Cardiac fibroblast (primary cell): ENCODE measurements at regions not wholly inside any gene's neighbourhood (a gene's known extent, or its start where the extent isn't known, plus 50 kb on each side); places are given as distances from the start of the nearest gene placed in this dataset.

Source experiments
- DNase-seq, 2 donors: peaks; one replicate each; pipeline versions ENCODE4 v3.0.0 to v3.0.0-alpha.2; 2010; ENCODE audit warnings: low read depth in 2 of 2
- H3K4me3 ChIP-seq, 2 donors: replicated peaks in 1 of 2; 1 replicate in 1 of 2; 2 replicates in 1 of 2; pipeline ENCODE4 v1.5.1; 2011; ENCODE audit warnings: low read depth in 2 of 2, low read length in 2 of 2, mild to moderate bottlenecking in 2 of 2, moderate library complexity in 1 of 2
- CTCF ChIP-seq: IDR thresholded peaks from one replicate; pipeline ENCODE4 v1.5.1; 2011; ENCODE audit warnings: low read depth, mild to moderate bottlenecking, low read length, inconsistent platforms

GRCh38 chrX:53746718-53747117, 60.2 kb upstream of the HUWE1 start:
- H3K4me3 ChIP-seq = no peak overlapping the region
- no peak for TF ChIP-seq CTCF
- DNase-seq = no peak

GRCh38 chrX:53743244-53743643, 56.7 kb upstream of the HUWE1 start:
- TF ChIP-seq CTCF = no peak
- no peak for DNase-seq
- H3K4me3 ChIP-seq = no peak overlapping the region

- DNase-seq = no peak
- no peak for TF ChIP-seq CTCF
- H3K4me3 ChIP-seq = no peak overlapping the region
Observed at GRCh38 chrX:53738370-53738906, 51.9 kb upstream of the HUWE1 start.
